ENCODE measurements at regions not wholly inside any gene's neighbourhood (a gene's known extent, or its start where the extent isn't known, plus 50 kb on each side); places are given as distances from the start of the nearest gene placed in this dataset.

- no peak overlapping the region for H3K4me2 ChIP-seq (ENCODE audit: low read length)
- H3K79me2 ChIP-seq: no peaks in the 10 kb centered on the region
- H3K4me3 ChIP-seq (ENCODE audit: low read depth, low read length): no peak overlapping the region
- no peaks in the 10 kb centered on the region for H3K27me3 ChIP-seq (ENCODE audit: control insufficient read depth, insufficient read depth, low read length)
- no peak overlapping the region for H3K9ac ChIP-seq
- H3K36me3 ChIP-seq (ENCODE audit: control insufficient read depth, insufficient read depth, low read length): no peaks in the 10 kb centered on the region
- H2AFZ ChIP-seq: no peak overlapping the region
- no peaks in the 10 kb centered on the region for H3K9me3 ChIP-seq (ENCODE audit: control insufficient read depth, low read length)
- TF ChIP-seq CTCF (IDR thresholded peaks at IDR 0.05): no peak
- H3K27ac ChIP-seq: no peak overlapping the region
- H3K4me1 ChIP-seq: no peaks in the 10 kb centered on the region
Measured at GRCh38 chrX:10971759-10972158, 139.4 kb upstream of the HCCS start.

- Histone ChIP-seq H3K27ac (no peak overlapping the region), H3K4me2 (ENCODE audit: low read length) (no peak overlapping the region), H3K9ac (no peak overlapping the region), H3K79me2 (no peaks in the 10 kb centered on the region), H3K4me3 (ENCODE audit: low read depth, low read length) (no peak overlapping the region), H3K4me1 (no peaks in the 10 kb centered on the region), H3K9me3 (ENCODE audit: control insufficient read depth, low read length) (no peaks in the 10 kb centered on the region), H3K36me3 (ENCODE audit: control insufficient read depth, insufficient read depth, low read length) (no peaks in the 10 kb centered on the region), H3K27me3 (ENCODE audit: control insufficient read depth, insufficient read depth, low read length) (no peaks in the 10 kb centered on the region), H2AFZ (no peak overlapping the region)
- no peak for TF ChIP-seq CTCF (IDR thresholded peaks at IDR 0.05)
Measured at GRCh38 chrX:10972706-10973105, 138.4 kb upstream of the HCCS start.

- no peaks in the 10 kb centered on the region for H3K27me3 ChIP-seq (ENCODE audit: control insufficient read depth, insufficient read depth, low read length)
Measured at GRCh38 chrX:10974920-10975319, 136.2 kb upstream of the HCCS start.

GRCh38 chrX:10979956-10980355, 131.2 kb upstream of the HCCS start:
- Histone ChIP-seq H3K27me3 (ENCODE audit: control insufficient read depth, insufficient read depth, low read length) (no peaks in the 10 kb centered on the region), H3K9me3 (ENCODE audit: control insufficient read depth, low read length) (no peaks in the 10 kb centered on the region), H3K36me3 (ENCODE audit: control insufficient read depth, insufficient read depth, low read length) (no peaks in the 10 kb centered on the region), H3K4me3 (ENCODE audit: low read depth, low read length) (no peak overlapping the region), H2AFZ (no peak overlapping the region), H3K4me2 (ENCODE audit: low read length) (no peak overlapping the region), H3K27ac (no peak overlapping the region), H3K4me1 (no peaks in the 10 kb centered on the region), H3K79me2 (no peaks in the 10 kb centered on the region), H3K9ac (no peak overlapping the region)
- TF ChIP-seq CTCF (IDR thresholded peaks at IDR 0.05): no peak

More at GRCh38 chrX:10974920-10975319, 136.2 kb upstream of the HCCS start:
- Histone ChIP-seq H3K4me2 (ENCODE audit: low read length) (no peak overlapping the region), H3K79me2 (no peaks in the 10 kb centered on the region), H3K4me1 (no peaks in the 10 kb centered on the region), H3K4me3 (ENCODE audit: low read depth, low read length) (no peak overlapping the region), H2AFZ (no peak overlapping the region), H3K9ac (no peak overlapping the region), H3K27ac (no peak overlapping the region), H3K9me3 (ENCODE audit: control insufficient read depth, low read length) (no peaks in the 10 kb centered on the region), H3K36me3 (ENCODE audit: control insufficient read depth, insufficient read depth, low read length) (no peaks in the 10 kb centered on the region)
- no peak for TF ChIP-seq CTCF (IDR thresholded peaks at IDR 0.05)

- H3K27ac ChIP-seq: no peak overlapping the region
- H3K9ac ChIP-seq: no peak overlapping the region
- no peak overlapping the region for H3K4me2 ChIP-seq (ENCODE audit: low read length)
- no peak for TF ChIP-seq CTCF (IDR thresholded peaks at IDR 0.05)
- no peaks in the 10 kb centered on the region for H3K27me3 ChIP-seq (ENCODE audit: control insufficient read depth, insufficient read depth, low read length)
- no peaks in the 10 kb centered on the region for H3K4me1 ChIP-seq
- no peak overlapping the region for H3K4me3 ChIP-seq (ENCODE audit: low read depth, low read length)
- no peaks in the 10 kb centered on the region for H3K36me3 ChIP-seq (ENCODE audit: control insufficient read depth, insufficient read depth, low read length)
- no peaks in the 10 kb centered on the region for H3K9me3 ChIP-seq (ENCODE audit: control insufficient read depth, low read length)
- H3K79me2 ChIP-seq: no peaks in the 10 kb centered on the region
- H2AFZ ChIP-seq: no peak overlapping the region
Measured at GRCh38 chrX:10981506-10981905, 129.6 kb upstream of the HCCS start.
